Astrocyte of the cerebellum (primary cell): ENCODE measurements at regions not wholly inside any gene's neighbourhood (a gene's known extent, or its start where the extent isn't known, plus 50 kb on each side); places are given as distances from the start of the nearest gene placed in this dataset.

Source experiments
- DNase-seq: peaks from one replicate; pipeline ENCODE4 v3.0.0-alpha.2; 2011; ENCODE audit warnings: low read depth
- H3K4me3 ChIP-seq: 2 replicates; pipeline ENCODE4 v1.5.1; 2011; ENCODE audit warnings: mild to moderate bottlenecking, low read depth, low read length, moderate library complexity
- CTCF ChIP-seq: IDR thresholded peaks from 2 replicates; pipeline ENCODE4 v1.5.1; 2012; ENCODE audit warnings: low read length, low read depth, moderate library complexity, mild to moderate bottlenecking; ENCODE audit errors: missing control alignments
- in situ Hi-C: cut with HindIII; loops from 2 replicates; pipeline ENCODE4 v1.10.0; 2017; ENCODE audit warnings: low sequenced_read_pairs

- in situ Hi-C loops = no loop called here
- peak; percentile 66 for TF ChIP-seq CTCF
- DNase-seq = no peak
- H3K4me3 ChIP-seq = no peak overlapping the region
Measured at GRCh38 chr16:11405331-11406176, 60.3 kb downstream of the RMI2 start.

GRCh38 chr16:11406177-11406560, 60.9 kb downstream of the RMI2 start:
- no peak overlapping the region for H3K4me3 ChIP-seq
- DNase-seq = no peak
- no peak for TF ChIP-seq CTCF
- in situ Hi-C loops = no loop called here

GRCh38 chr16:11407047-11407982, 62.1 kb downstream of the RMI2 start:
- TF ChIP-seq CTCF = peak; percentile 63
- DNase-seq = peak; percentile 42
- H3K4me3 ChIP-seq = no peak overlapping the region
- in situ Hi-C loops = no loop called here

- no peak for DNase-seq
- TF ChIP-seq CTCF = no peak
- no peak overlapping the region for H3K4me3 ChIP-seq
- in situ Hi-C loops = no loop called here
Measured at GRCh38 chr16:11408216-11408615, 63.0 kb downstream of the RMI2 start.

DNA sequence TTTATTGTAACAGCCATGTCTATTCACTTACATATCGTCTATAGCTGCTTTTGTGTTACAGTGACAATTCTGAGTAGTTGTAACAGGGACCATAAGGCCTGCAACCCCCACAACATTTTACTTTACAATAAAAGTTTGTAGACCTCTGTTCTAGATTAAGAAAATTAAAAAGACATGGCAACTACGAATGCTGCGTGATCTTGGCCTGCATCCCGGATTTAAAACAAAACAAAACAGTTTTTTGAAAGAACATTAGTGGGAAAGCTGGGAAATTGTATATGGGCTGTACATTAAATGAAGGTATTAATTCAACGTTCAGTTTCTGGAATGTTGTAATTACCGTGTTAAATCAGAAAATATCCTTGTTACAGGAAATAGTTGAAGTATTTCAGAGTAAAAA, 64.1 kb downstream of the RMI2 start:
- no peak overlapping the region for H3K4me3 ChIP-seq
- in situ Hi-C loops = no loop called here
- no peak for TF ChIP-seq CTCF
- no peak for DNase-seq

GRCh38 chr16:11410376-11411058, 65.3 kb downstream of the RMI2 start:
- DNase-seq = no peak
- no peak for TF ChIP-seq CTCF
- no peak overlapping the region for H3K4me3 ChIP-seq
- in situ Hi-C loops = no loop called here
